ENCODE measurements at regions not wholly inside any gene's neighbourhood (a gene's known extent, or its start where the extent isn't known, plus 50 kb on each side); places are given as distances from the start of the nearest gene placed in this dataset.

GRCh38 chr1:218531936-218532335, 186.8 kb downstream of the TGFB2 start:
- intact Hi-C loops (cut with micrococcal nuclease) = no loop called here
- POLR2A ChIA-PET = no interaction called here
- H3K27me3 Mint-ChIP-seq = peaks cover 4% of the 10 kb centered on the region
- no peak overlapping the region for H3K27ac Mint-ChIP-seq
- no peaks in the 10 kb centered on the region for H3K4me1 Mint-ChIP-seq (ENCODE audit: low read depth)
- no peak for DNase-seq
- CTCF ChIA-PET = no interaction called here
- no peak overlapping the region for H3K4me3 Mint-ChIP-seq
- H3K9me3 Mint-ChIP-seq = no peaks in the 10 kb centered on the region
- no peaks in the 10 kb centered on the region for H3K36me3 Mint-ChIP-seq

GRCh38 chr1:218536296-218536986, 191.3 kb downstream of the TGFB2 start:
- Mint-ChIP-seq H3K4me3 (no peak overlapping the region), H3K4me1 (ENCODE audit: low read depth) (no peaks in the 10 kb centered on the region), H3K36me3 (no peaks in the 10 kb centered on the region), H3K9me3 (no peaks in the 10 kb centered on the region), H3K27me3 (peaks cover 4% of the 10 kb centered on the region), H3K27ac (no peak overlapping the region)
- POLR2A ChIA-PET = no interaction called here
- CTCF ChIA-PET = interaction anchor here (1.5 kb wide), 1 partner anchor 15 kb away, joined by 5 read pairs; no protein-coding TSS in a partner anchor
- intact Hi-C loops (cut with micrococcal nuclease) = no loop called here
- no peak for DNase-seq

DNA sequence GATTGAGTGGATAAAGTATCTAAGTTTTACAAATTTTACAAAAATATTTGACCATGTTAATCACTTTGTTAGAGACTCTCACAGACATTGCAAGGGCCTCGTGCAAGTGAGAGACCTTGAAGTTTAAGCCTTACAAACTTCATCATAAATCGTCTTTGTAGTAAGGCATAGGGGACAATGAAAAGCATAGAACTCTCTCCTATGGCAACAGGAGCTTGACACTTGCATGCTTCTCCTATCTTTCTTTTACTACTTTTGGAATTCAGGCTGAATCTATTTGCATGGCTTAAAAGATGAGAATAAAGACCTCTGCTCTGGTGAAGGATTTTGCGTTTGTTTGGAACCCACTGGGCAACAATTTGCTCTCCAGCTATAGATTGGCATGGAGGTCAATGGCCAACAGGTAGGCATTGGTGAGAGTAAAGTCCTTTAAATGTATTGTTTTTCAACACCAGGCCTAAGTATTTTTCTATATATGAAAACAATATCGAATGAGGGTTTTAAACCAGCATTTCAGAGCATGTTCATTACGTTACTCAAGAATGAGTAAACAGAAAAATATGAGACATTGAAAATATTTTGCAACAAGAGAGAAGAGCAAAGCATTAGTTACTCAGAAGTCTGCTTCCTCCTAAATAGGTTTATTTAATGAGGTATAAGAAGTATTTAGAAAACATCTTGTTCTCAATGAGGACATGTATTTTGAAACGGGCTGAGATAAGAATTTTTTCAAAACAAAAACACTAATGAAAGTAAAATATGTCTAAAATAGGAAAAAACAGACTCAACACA, 192.2 kb downstream of the TGFB2 start:
- no peaks in the 10 kb centered on the region for H3K9me3 Mint-ChIP-seq
- POLR2A ChIA-PET = no interaction called here
- DNase-seq = no peak
- intact Hi-C loops (cut with micrococcal nuclease) = no loop called here
- CTCF ChIA-PET = interaction anchor here (1.5 kb wide), 1 partner anchor 16 kb away, joined by 5 read pairs; no protein-coding TSS in a partner anchor
- no peak overlapping the region for H3K27ac Mint-ChIP-seq
- no peak overlapping the region for H3K4me3 Mint-ChIP-seq
- H3K4me1 Mint-ChIP-seq (ENCODE audit: low read depth) = no peaks in the 10 kb centered on the region
- no peaks in the 10 kb centered on the region for H3K36me3 Mint-ChIP-seq
- peaks cover 4% of the 10 kb centered on the region for H3K27me3 Mint-ChIP-seq

DNA sequence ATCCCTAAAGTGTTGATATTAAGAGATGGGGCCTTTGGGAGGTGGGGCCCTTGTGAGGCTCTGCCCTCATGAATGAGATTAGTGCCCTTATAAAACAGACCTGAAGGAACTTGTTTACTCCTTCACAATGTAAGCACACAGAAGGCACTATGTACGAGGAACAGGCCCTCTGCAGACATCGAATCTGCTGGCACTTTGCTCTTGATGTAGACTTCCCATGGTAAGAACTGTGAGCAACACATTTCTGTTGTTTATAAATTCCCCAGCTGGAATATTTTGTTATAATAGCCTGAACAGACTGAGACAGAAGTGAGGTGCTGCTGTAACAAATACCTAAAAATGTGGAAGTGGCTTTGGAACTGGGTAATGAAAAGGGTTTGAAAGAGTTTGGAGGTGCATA, 193.2 kb downstream of the TGFB2 start:
- no peak for DNase-seq
- intact Hi-C loops (cut with micrococcal nuclease) = no loop called here
- Mint-ChIP-seq H3K4me3 (no peak overlapping the region), H3K9me3 (no peaks in the 10 kb centered on the region), H3K36me3 (no peaks in the 10 kb centered on the region), H3K27ac (no peak overlapping the region), H3K27me3 (peaks cover 2% of the 10 kb centered on the region), H3K4me1 (ENCODE audit: low read depth) (no peaks in the 10 kb centered on the region)
- ChIA-PET POLR2A (no interaction called here), CTCF (no interaction called here)

DNA sequence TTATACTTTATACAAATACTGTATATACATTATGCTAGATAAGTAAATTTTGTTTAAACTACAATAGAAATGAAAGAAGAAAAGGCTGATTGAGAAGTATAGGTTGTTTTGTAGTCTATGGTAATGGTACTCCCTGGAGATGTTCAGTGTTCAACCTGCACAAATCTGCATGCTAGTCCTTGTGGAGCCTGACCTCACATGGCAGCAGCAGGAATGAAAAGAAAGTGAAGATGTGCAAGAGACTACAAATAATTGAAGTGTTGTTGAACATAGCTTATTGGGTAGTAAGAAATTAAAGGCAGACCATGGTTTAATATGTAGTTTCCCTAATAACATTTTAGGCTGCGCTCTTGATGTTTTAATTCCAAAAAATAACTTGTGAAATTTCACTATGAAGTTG, 201.2 kb downstream of the TGFB2 start:
- Mint-ChIP-seq H3K4me1 (ENCODE audit: low read depth) (no peaks in the 10 kb centered on the region), H3K4me3 (no peak overlapping the region), H3K27ac (no peak overlapping the region), H3K9me3 (no peaks in the 10 kb centered on the region), H3K27me3 (peaks cover 4% of the 10 kb centered on the region), H3K36me3 (no peaks in the 10 kb centered on the region)
- ChIA-PET CTCF (no interaction called here), POLR2A (no interaction called here)
- intact Hi-C loops (cut with micrococcal nuclease) = no loop called here
- DNase-seq = no peak

GRCh38 chr1:218547957-218548730, 203.0 kb downstream of the TGFB2 start:
- H3K36me3 Mint-ChIP-seq = no peaks in the 10 kb centered on the region
- H3K27ac Mint-ChIP-seq = no peak overlapping the region
- H3K9me3 Mint-ChIP-seq = no peaks in the 10 kb centered on the region
- CTCF ChIA-PET = no interaction called here
- POLR2A ChIA-PET = no interaction called here
- DNase-seq = no peak
- peaks cover 4% of the 10 kb centered on the region for H3K27me3 Mint-ChIP-seq
- H3K4me3 Mint-ChIP-seq = no peak overlapping the region
- H3K4me1 Mint-ChIP-seq (ENCODE audit: low read depth) = no peaks in the 10 kb centered on the region
- intact Hi-C loops (cut with micrococcal nuclease) = no loop called here

GRCh38 chr1:218548764-218549163, 203.6 kb downstream of the TGFB2 start:
- Mint-ChIP-seq H3K36me3 (no peaks in the 10 kb centered on the region), H3K9me3 (no peaks in the 10 kb centered on the region), H3K4me3 (no peak overlapping the region), H3K27me3 (peaks cover 4% of the 10 kb centered on the region), H3K27ac (no peak overlapping the region), H3K4me1 (ENCODE audit: low read depth) (no peaks in the 10 kb centered on the region)
- DNase-seq = no peak
- POLR2A ChIA-PET = no interaction called here
- CTCF ChIA-PET = no interaction called here
- intact Hi-C loops (cut with micrococcal nuclease) = no loop called here

- ChIA-PET CTCF (no interaction called here), POLR2A (no interaction called here)
- Mint-ChIP-seq H3K4me1 (ENCODE audit: low read depth) (no peaks in the 10 kb centered on the region), H3K36me3 (no peaks in the 10 kb centered on the region), H3K27ac (no peak overlapping the region), H3K27me3 (peaks cover 6% of the 10 kb centered on the region), H3K9me3 (no peaks in the 10 kb centered on the region), H3K4me3 (no peak overlapping the region)
- intact Hi-C loops (cut with micrococcal nuclease) = no loop called here
- DNase-seq = no peak
Measured at GRCh38 chr1:218553197-218553596, 208.1 kb downstream of the TGFB2 start.

DNA sequence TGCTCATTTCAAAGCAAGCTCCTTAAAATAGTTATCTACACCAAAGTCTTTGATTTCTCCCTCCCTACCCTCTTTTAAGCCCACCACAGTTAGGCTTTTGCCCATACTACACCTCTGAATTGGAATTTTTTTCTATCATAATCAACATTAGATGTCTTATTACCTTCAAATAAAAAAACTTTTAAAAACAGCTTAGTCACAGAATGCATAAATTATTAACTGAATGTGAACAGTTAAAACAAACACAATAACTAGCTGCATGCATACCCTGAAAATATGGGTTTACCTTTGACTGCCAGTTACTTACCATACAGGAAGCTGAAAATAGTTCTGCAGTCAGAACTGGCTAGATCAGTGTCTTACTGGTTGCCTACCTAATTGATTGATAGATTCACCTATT, 210.9 kb downstream of the TGFB2 start:
- no peak overlapping the region for H3K4me3 Mint-ChIP-seq
- peaks cover 3% of the 10 kb centered on the region for H3K27me3 Mint-ChIP-seq
- intact Hi-C loops (cut with micrococcal nuclease) = no loop called here
- DNase-seq = no peak
- ChIA-PET POLR2A (no interaction called here), CTCF (no interaction called here)
- no peaks in the 10 kb centered on the region for H3K4me1 Mint-ChIP-seq (ENCODE audit: low read depth)
- no peaks in the 10 kb centered on the region for H3K9me3 Mint-ChIP-seq
- no peak overlapping the region for H3K27ac Mint-ChIP-seq
- H3K36me3 Mint-ChIP-seq = no peaks in the 10 kb centered on the region

DNA sequence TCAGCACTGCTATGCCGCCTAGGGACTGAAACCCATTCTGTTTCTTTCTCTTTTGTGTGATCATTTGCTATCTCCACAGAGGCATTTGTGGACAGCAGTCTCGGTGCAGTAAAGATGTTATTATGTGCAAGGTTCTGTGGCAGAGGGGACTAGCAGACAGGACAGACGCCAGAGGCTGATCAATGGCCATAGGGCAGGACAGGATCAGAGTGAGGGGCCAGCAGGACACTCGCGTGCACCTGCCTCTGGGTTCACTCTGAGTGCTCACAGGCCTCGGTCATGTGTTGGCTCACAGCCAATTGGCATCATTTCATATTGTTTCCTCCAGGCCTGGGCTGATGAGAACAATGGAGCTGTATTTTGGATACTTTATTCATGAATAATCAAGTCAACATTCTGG, 212.6 kb downstream of the TGFB2 start:
- DNase-seq = no peak
- Mint-ChIP-seq H3K27me3 (peaks cover 3% of the 10 kb centered on the region), H3K36me3 (no peaks in the 10 kb centered on the region), H3K4me3 (no peak overlapping the region), H3K27ac (no peak overlapping the region), H3K9me3 (no peaks in the 10 kb centered on the region), H3K4me1 (ENCODE audit: low read depth) (no peaks in the 10 kb centered on the region)
- ChIA-PET CTCF (no interaction called here), POLR2A (no interaction called here)
- intact Hi-C loops (cut with micrococcal nuclease) = no loop called here

GRCh38 chr1:218558271-218558810, 213.2 kb downstream of the TGFB2 start:
- Mint-ChIP-seq H3K36me3 (no peaks in the 10 kb centered on the region), H3K4me1 (ENCODE audit: low read depth) (no peaks in the 10 kb centered on the region), H3K9me3 (no peaks in the 10 kb centered on the region), H3K4me3 (no peak overlapping the region), H3K27ac (no peak overlapping the region), H3K27me3 (peaks cover 3% of the 10 kb centered on the region)
- intact Hi-C loops (cut with micrococcal nuclease) = no loop called here
- DNase-seq = no peak
- ChIA-PET POLR2A (no interaction called here), CTCF (no interaction called here)

GRCh38 chr1:218565377-218565776, 220.2 kb downstream of the TGFB2 start:
- H3K4me1 Mint-ChIP-seq (ENCODE audit: low read depth) = no peaks in the 10 kb centered on the region
- CTCF ChIA-PET = no interaction called here
- H3K27me3 Mint-ChIP-seq = no peaks in the 10 kb centered on the region
- H3K36me3 Mint-ChIP-seq = no peaks in the 10 kb centered on the region
- POLR2A ChIA-PET = no interaction called here
- intact Hi-C loops (cut with micrococcal nuclease) = no loop called here
- H3K27ac Mint-ChIP-seq = no peak overlapping the region
- no peak for DNase-seq
- H3K9me3 Mint-ChIP-seq = no peaks in the 10 kb centered on the region
- no peak overlapping the region for H3K4me3 Mint-ChIP-seq
